ENCODE measurements at regions not wholly inside any gene's neighbourhood (a gene's known extent, or its start where the extent isn't known, plus 50 kb on each side); places are given as distances from the start of the nearest gene placed in this dataset.

DNA sequence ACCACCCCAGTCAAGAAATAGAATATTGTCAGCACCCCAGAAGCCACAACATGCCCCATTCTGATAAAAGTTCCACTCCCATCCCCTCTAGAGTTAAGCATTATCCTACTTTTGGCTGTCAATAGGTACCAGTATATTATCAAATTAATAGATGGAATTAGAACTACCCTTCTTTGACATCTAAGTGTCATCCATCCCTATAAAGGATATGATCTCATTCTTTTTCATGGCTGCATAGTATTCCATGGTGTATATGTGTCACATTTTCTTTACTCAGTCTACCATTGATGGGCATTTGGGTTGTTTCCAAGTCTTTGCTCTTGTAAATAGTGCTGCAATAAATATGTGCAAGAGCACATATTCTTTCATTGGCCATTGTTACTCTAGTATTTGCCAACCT, 246.2 kb downstream of the SEC23A start (continued):
- no peak for TF ChIP-seq ZFP3 (CRISPR knock-in tag; IDR thresholded peaks at IDR 0.05)
- no peak for TF ChIP-seq RARB (CRISPR knock-in tag; IDR thresholded peaks at IDR 0.05)
- TF ChIP-seq TOX (CRISPR knock-in tag; IDR thresholded peaks at IDR 0.05; ENCODE audit: borderline replicate concordance) = no peak

DNA sequence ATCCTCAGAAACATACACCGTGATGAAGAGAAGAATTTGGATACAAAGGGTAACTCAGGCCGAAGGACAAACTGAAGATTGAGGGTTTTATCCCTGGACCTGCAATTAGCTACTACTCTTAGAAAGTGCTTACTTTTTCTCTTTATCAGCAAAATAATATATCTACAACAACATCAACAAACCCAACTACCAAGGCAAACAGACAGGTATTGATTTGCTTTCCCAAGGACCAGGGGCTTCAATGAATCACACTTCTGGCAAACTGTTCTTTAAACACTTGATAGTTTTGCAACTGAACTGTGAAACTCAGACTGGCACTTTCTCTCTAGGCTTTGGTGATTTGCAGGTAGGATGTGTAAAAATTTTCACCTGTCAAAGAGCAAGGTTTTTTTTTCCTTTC, 247.5 kb downstream of the SEC23A start:
- TF ChIP-seq GLIS3 (CRISPR knock-in tag; IDR thresholded peaks at IDR 0.05) (no peak), TSHZ2 (CRISPR knock-in tag; IDR thresholded peaks at IDR 0.05) (no peak), ESRRG (CRISPR knock-in tag; IDR thresholded peaks at IDR 0.05) (no peak), ZFP3 (CRISPR knock-in tag; IDR thresholded peaks at IDR 0.05) (no peak), OSR1 (CRISPR knock-in tag; IDR thresholded peaks at IDR 0.05) (no peak), ZC3H10 (CRISPR knock-in tag; IDR thresholded peaks at IDR 0.05) (no peak), ZNF70 (CRISPR knock-in tag; IDR thresholded peaks at IDR 0.05) (no peak), ISL1 (CRISPR knock-in tag; IDR thresholded peaks at IDR 0.05) (no peak), ARNTL (CRISPR knock-in tag; IDR thresholded peaks at IDR 0.05; ENCODE audit: borderline replicate concordance, low read depth) (no peak), ZNF565 (CRISPR knock-in tag; conservative IDR thresholded peaks at IDR 0.05; ENCODE audit: low read depth) (no peak), TOX (CRISPR knock-in tag; IDR thresholded peaks at IDR 0.05; ENCODE audit: borderline replicate concordance) (no peak), POU6F1 (CRISPR knock-in tag; IDR thresholded peaks at IDR 0.05; ENCODE audit: borderline replicate concordance, low read depth) (no peak), RARB (CRISPR knock-in tag; IDR thresholded peaks at IDR 0.05) (no peak)
- TF ChIP-seq, protein P1, sequence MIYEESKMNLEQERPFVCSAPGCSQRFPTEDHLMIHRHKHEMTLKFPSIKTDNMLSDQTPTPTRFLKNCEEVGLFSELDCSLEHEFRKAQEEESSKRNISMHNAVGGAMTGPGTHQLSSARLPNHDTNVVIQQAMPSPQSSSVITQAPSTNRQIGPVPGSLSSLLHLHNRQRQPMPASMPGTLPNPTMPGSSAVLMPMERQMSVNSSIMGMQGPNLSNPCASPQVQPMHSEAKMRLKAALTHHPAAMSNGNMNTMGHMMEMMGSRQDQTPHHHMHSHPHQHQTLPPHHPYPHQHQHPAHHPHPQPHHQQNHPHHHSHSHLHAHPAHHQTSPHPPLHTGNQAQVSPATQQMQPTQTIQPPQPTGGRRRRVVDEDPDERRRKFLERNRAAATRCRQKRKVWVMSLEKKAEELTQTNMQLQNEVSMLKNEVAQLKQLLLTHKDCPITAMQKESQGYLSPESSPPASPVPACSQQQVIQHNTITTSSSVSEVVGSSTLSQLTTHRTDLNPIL (CRISPR knock-in tag; IDR thresholded peaks at IDR 0.05; ENCODE audit: low read depth) = no peak
- TF ChIP-seq, protein P2, sequence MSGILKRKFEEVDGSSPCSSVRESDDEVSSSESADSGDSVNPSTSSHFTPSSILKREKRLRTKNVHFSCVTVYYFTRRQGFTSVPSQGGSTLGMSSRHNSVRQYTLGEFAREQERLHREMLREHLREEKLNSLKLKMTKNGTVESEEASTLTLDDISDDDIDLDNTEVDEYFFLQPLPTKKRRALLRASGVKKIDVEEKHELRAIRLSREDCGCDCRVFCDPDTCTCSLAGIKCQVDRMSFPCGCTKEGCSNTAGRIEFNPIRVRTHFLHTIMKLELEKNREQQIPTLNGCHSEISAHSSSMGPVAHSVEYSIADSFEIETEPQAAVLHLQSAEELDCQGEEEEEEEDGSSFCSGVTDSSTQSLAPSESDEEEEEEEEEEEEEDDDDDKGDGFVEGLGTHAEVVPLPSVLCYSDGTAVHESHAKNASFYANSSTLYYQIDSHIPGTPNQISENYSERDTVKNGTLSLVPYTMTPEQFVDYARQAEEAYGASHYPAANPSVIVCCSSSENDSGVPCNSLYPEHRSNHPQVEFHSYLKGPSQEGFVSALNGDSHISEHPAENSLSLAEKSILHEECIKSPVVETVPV (CRISPR knock-in tag; IDR thresholded peaks at IDR 0.05) = no peak
- TF ChIP-seq, protein P3, sequence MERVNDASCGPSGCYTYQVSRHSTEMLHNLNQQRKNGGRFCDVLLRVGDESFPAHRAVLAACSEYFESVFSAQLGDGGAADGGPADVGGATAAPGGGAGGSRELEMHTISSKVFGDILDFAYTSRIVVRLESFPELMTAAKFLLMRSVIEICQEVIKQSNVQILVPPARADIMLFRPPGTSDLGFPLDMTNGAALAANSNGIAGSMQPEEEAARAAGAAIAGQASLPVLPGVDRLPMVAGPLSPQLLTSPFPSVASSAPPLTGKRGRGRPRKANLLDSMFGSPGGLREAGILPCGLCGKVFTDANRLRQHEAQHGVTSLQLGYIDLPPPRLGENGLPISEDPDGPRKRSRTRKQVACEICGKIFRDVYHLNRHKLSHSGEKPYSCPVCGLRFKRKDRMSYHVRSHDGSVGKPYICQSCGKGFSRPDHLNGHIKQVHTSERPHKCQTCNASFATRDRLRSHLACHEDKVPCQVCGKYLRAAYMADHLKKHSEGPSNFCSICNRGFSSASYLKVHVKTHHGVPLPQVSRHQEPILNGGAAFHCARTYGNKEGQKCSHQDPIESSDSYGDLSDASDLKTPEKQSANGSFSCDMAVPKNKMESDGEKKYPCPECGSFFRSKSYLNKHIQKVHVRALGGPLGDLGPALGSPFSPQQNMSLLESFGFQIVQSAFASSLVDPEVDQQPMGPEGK (CRISPR knock-in tag; IDR thresholded peaks at IDR 0.05; ENCODE audit: borderline replicate concordance) = no peak
- no peak for ATAC-seq

GRCh38 chr14:38851111-38851510, 251.9 kb downstream of the SEC23A start:
- TF ChIP-seq SNAI2 (CRISPR knock-in tag; IDR thresholded peaks at IDR 0.05) = no peak
- no peak for TF ChIP-seq OSR1 (CRISPR knock-in tag; IDR thresholded peaks at IDR 0.05)
- TF ChIP-seq, protein P2 (CRISPR knock-in tag; IDR thresholded peaks at IDR 0.05) = no peak
- TF ChIP-seq TCF4 (CRISPR knock-in tag; IDR thresholded peaks at IDR 0.05; ENCODE audit: borderline replicate concordance) = no peak
- no peak for TF ChIP-seq RARB (CRISPR knock-in tag; IDR thresholded peaks at IDR 0.05)
- TF ChIP-seq PPARA (CRISPR knock-in tag; IDR thresholded peaks at IDR 0.05; ENCODE audit: borderline replicate concordance) = no peak
- no peak for ATAC-seq

All from SK-N-SH treated with all-trans-retinoic acid at 6 μM for 48 hours (cell line).